Activated T-helper 2 cell treated with anti-CD3 and anti-CD28 coated beads, Interferon-gamma antibody, Interleukin-2, Interleukin-4, amounts not matched to agents 10 μg/mL and 5 μg/mL and 100 μg/mL, durations not matched to agents 14 hours and 24 hours and 36 hours (primary cell): ENCODE measurements at regions not wholly inside any gene's neighbourhood (a gene's known extent, or its start where the extent isn't known, plus 50 kb on each side); places are given as distances from the start of the nearest gene placed in this dataset.

Experiments
- DNase-seq: peaks from one replicate; pipeline ENCODE4 v3.0.0; 2021; ENCODE audit warnings: low spot score
- H3K27ac Mint-ChIP-seq: one replicate; pipeline ENCODE4 v1.8.0; 2021; ENCODE audit warnings: mixed read lengths
- H3K27me3 Mint-ChIP-seq: one replicate; pipeline ENCODE4 v1.8.0; 2021; ENCODE audit warnings: low read depth, mixed read lengths
- H3K36me3 Mint-ChIP-seq: one replicate; pipeline ENCODE4 v1.8.0; 2021; ENCODE audit warnings: low read depth, mixed read lengths
- H3K4me1 Mint-ChIP-seq: one replicate; pipeline ENCODE4 v1.8.0; 2021; ENCODE audit warnings: low read depth, mixed read lengths
- H3K4me3 Mint-ChIP-seq: one replicate; pipeline ENCODE4 v1.8.0; 2021; ENCODE audit warnings: low read depth, mild to moderate bottlenecking, moderate library complexity, mixed read lengths
- H3K9me3 Mint-ChIP-seq: one replicate; pipeline ENCODE4 v1.8.0; 2021; ENCODE audit warnings: mixed read lengths
- intact Hi-C: fragments of 100-400 bp; cut with micrococcal nuclease; formaldehyde crosslinking; loops from one replicate; pipeline ENCODE4 v1.15.1; 2023

DNA sequence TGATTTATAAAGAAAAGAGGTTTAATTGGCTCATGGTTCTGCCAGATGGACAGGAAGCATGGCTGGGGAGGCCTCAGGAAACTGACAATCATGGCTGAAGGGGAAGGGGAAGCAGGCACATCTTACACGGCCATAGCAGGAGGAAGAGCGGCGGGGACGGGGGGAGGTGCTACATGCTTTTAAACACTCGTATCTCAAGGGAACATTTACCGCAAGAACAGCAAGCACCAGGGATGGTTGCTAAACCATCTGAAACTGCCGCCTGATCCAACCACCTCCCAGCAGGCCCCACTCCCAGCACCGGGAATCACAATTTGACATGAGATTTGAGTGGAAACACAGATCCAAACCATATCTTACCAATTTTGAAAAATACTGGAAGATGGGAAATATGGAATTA is 362.8 kb downstream of the FBXO15 start:
- Mint-ChIP-seq H3K27me3 (no peaks in the 10 kb centered on the region), H3K36me3 (no peaks in the 10 kb centered on the region), H3K9me3 (no peaks in the 10 kb centered on the region), H3K4me1 (no peaks in the 10 kb centered on the region), H3K4me3 (no peak overlapping the region), H3K27ac (no peak overlapping the region)
- DNase-seq: no peak
- intact Hi-C loops: no loop called here

DNA sequence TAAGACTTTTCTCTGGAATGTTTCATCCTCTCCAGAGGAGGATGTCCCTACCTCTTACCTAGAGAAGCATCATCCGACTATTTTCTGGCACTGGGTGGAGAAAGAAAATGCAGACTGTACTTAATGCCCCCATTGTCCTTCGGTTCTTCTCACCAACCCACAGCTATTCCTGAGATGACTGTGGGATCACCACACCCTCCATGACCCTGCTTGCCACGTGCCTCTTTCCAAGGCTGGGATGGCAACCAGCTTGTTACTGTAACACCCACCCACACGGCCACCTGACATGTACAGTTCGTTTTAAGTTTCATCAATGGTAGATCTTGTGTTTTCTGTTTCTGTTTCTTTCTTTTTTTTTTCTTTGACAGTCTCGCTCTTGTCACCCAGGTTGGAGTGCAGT is 365.2 kb downstream of the FBXO15 start:
- Mint-ChIP-seq H3K9me3 (no peaks in the 10 kb centered on the region), H3K4me3 (no peak overlapping the region), H3K36me3 (no peaks in the 10 kb centered on the region), H3K27ac (no peak overlapping the region), H3K4me1 (no peaks in the 10 kb centered on the region), H3K27me3 (no peaks in the 10 kb centered on the region)
- intact Hi-C loops: no loop called here
- DNase-seq: no peak

DNA sequence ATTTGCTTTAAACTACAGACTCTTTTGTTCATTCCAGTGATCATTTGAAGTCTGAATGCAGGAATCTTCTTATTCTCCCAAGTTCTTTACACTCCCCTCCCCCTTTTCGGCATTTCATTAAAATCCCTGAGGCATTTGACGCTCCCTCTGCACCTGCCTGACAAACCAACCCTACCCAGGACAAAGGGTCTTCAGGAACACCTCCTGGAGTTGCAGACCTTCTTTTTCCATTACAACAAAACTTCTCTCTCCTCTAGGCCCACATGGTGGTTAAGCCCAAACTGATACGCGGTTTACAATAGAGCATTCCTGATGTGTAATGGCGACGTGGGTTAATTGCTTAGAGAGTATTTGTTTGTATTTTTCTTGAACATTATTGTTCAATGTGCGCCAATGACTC is 367.4 kb downstream of the FBXO15 start:
- no peak for DNase-seq
- intact Hi-C loops: no loop called here
- Mint-ChIP-seq H3K9me3 (no peaks in the 10 kb centered on the region), H3K27me3 (no peaks in the 10 kb centered on the region), H3K27ac (no peak overlapping the region), H3K4me3 (no peak overlapping the region), H3K4me1 (no peaks in the 10 kb centered on the region), H3K36me3 (no peaks in the 10 kb centered on the region)

DNA sequence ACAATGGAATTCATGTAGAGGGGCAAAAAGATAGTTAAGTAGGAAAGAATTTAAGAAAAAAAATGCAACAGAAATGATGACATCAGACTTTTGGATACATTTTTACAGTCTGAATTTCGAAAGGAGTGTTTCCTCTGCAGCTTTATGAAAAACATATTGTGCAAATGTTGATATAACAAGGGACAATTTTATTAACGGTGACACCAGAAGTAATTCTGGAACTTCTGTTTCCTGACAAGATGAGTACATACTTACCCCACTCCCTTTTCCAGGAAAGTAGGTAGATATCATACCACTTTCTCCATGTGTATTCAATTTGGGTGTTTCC is 369.6 kb downstream of the FBXO15 start:
- H3K27ac Mint-ChIP-seq: no peak overlapping the region
- H3K4me1 Mint-ChIP-seq: no peaks in the 10 kb centered on the region
- H3K9me3 Mint-ChIP-seq: no peaks in the 10 kb centered on the region
- no peaks in the 10 kb centered on the region for H3K27me3 Mint-ChIP-seq
- intact Hi-C loops: no loop called here
- no peak overlapping the region for H3K4me3 Mint-ChIP-seq
- no peaks in the 10 kb centered on the region for H3K36me3 Mint-ChIP-seq
- DNase-seq: no peak

DNA sequence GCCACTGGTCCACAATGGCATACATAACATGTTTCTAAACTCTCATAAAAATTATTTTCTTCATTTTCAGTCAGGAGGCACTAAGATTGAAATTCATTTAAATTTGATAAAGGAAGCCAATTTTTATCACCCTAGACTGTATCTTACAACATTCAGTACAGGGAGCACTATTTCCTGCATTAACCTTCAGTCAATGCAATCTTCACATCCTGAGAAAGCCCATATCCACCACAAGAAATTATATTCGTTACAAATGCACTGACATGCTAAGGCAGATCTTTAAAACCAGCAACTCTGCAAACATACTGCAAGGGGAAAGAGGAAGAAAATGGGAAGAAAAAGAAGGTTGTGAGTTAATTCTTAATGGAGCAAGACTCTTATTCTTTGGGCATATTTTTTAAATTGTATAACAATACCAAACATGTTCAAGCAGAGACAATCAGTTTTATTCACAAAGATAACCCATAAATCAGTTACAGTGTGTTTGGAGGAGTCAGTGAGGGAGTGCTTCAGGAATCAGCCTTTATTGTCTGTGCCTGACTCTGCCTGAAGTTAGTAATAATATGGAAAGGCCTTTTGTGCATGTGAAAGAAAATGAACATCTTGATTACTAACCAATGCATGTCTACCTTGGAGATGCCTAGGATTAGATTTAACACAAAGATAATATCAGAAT is 370.1 kb downstream of the FBXO15 start:
- no peaks in the 10 kb centered on the region for H3K9me3 Mint-ChIP-seq
- H3K36me3 Mint-ChIP-seq: no peaks in the 10 kb centered on the region
- H3K27me3 Mint-ChIP-seq: no peaks in the 10 kb centered on the region
- no peak overlapping the region for H3K27ac Mint-ChIP-seq
- no peak for DNase-seq
- intact Hi-C loops: no loop called here
- no peak overlapping the region for H3K4me3 Mint-ChIP-seq
- no peaks in the 10 kb centered on the region for H3K4me1 Mint-ChIP-seq

DNA sequence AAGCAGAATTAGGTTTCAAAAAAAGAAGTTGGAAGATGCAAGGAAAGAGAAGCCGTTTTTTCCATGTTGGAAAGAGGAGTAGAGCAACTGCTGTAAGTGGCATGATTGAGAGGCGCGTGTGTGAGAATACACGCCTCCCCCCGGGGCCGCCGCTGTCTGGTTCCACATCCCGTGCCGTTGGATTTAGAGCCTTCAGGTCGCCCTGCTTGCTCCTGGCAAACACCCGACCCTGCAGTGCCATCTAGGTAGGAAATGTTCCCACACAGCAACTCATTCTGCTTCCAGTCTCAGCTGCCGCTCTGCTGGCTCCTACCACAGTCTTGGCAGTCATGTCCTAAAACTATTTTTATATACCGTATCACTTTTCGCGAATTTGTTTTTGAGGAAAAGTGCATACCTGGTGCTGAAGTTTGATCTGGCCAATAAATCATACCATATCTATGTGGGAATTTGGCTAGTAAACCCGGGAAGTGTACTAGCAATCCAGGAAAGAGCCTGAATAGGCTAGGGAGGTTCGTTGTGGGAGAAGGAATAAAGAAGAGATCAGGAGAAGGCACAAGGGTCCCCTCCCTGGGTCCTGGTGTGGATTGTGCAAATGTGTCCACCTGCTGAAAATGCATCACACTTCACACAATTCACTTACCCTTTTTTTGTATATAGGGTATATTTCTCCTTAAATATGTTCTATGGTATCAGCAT is 372.7 kb downstream of the FBXO15 start:
- intact Hi-C loops: no loop called here
- no peak for DNase-seq
- H3K4me3 Mint-ChIP-seq: no peak overlapping the region

DNA sequence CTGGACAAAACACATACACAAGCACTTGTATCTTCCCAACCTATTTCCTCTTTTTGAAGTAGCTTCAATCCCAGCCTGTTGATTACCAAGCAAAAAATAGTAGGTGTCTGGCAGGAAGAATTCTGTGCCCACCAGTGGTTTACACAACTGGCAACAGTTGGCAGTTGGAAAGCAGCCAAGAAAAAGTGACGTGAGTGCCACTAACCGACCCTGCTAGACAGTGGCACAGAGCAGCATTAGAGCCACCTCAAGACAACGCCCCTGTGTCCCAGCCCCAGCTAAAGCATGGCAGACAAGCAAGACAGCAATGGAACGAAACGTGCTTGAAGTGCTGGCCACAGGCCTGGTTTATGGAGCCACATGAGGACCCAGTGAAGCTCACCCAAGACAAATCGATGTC is 379.6 kb downstream of the FBXO15 start:
- H3K9me3 Mint-ChIP-seq: no peaks in the 10 kb centered on the region
- intact Hi-C loops: no loop called here
- peaks cover 7% of the 10 kb centered on the region for H3K27me3 Mint-ChIP-seq
- H3K27ac Mint-ChIP-seq: no peak overlapping the region
- H3K4me1 Mint-ChIP-seq: no peaks in the 10 kb centered on the region
- DNase-seq: no peak
- no peak overlapping the region for H3K4me3 Mint-ChIP-seq
- H3K36me3 Mint-ChIP-seq: no peaks in the 10 kb centered on the region

More for the DNA sequence above, 372.7 kb downstream of the FBXO15 start:
- Mint-ChIP-seq H3K4me1 (no peaks in the 10 kb centered on the region), H3K27me3 (no peaks in the 10 kb centered on the region), H3K27ac (no peak overlapping the region), H3K9me3 (no peaks in the 10 kb centered on the region), H3K36me3 (no peaks in the 10 kb centered on the region)

DNA sequence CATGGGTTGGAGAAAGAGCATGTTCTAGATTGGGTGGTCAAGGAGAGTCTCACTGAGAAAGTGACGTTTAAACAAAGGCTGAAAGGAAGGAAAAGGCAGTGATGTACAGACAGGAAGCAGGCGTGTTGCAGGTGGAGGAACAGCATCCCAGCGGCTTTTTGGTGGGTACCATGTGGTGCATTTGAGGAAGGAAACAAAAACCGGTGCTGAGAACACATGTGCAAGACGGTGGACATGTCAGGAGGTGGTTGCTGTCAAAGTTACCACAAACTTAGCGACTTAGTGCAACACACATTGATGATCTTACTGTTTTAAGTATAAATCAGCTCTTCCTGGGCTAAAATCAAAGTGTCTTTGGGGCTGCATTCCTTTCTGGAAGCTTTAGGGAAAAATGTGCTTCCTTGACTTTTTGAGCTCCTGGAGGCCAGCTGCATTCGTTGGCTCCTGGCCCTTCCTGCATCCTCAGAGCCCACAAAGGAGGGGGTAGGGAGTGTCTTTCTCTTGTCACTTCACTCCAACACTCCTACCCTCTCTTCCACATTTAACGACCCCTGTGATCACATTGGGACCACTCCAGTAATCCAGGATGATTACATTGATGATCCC is 380.6 kb downstream of the FBXO15 start:
- H3K4me1 Mint-ChIP-seq: no peaks in the 10 kb centered on the region
- H3K9me3 Mint-ChIP-seq: no peaks in the 10 kb centered on the region
- intact Hi-C loops: no loop called here
- no peak overlapping the region for H3K4me3 Mint-ChIP-seq
- peaks cover 7% of the 10 kb centered on the region for H3K27me3 Mint-ChIP-seq
- H3K36me3 Mint-ChIP-seq: no peaks in the 10 kb centered on the region
- DNase-seq: no peak
- H3K27ac Mint-ChIP-seq: no peak overlapping the region

DNA sequence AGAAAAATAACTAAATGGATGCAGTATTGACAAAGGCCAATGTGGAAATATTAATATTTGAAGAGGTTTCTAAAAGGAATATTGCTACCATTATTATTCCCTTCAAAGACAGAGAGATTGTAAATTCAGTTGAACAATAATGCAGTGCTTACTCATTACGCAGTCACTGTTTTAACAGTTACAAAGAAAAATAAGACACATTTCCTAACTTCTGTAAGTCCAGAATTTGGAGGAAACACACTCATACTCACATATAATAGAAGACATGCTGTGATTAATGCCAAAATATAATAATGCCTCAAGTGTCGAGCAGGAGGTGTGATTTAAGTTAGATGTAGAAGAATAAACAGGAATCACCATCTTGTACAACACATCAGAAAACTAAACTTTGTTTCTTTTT is 389.2 kb downstream of the FBXO15 start:
- Mint-ChIP-seq H3K9me3 (no peaks in the 10 kb centered on the region), H3K4me1 (no peaks in the 10 kb centered on the region), H3K27me3 (no peaks in the 10 kb centered on the region), H3K4me3 (no peak overlapping the region), H3K27ac (no peak overlapping the region), H3K36me3 (no peaks in the 10 kb centered on the region)
- no peak for DNase-seq
- intact Hi-C loops: no loop called here

DNA sequence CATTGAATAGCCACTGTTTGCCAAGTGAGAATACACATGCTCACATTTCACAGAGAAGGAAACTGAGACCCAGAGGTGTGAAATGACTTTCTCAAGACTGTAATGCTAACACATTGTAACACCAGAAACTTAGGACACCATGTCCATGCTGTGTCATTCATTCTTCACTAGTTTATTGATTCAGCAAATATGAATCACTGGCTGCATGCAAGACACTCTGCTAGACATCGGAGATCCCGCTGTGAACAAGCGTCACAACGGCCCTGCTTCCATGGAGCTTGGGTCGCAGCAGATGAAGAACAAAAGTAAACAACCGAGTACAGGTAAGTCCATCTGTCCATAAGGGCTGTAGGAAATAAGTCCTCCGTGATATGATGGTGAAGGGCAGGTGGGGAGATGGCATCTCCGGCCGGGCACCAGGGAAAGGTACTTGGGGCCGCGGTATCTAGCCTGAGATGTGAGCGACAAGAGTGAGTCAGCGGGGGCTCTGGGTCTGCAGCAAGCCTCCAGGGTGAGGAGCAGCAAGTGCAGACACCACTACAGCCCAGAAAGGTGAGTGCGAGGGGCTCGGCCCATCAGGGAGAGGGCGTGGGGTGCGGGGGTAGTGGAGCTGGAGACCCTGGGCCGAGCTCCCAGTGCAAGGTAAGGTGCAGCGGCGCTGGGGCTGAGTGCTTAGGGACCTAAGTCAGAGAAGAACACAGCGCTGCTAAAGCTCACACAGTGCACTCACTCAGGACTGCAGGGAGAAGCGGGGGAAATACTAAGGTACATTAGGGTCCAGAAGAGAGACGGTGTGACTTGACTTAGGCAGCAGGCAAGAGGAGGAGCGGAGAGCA is 391.2 kb downstream of the FBXO15 start:
- H3K36me3 Mint-ChIP-seq: no peaks in the 10 kb centered on the region
- no peak overlapping the region for H3K27ac Mint-ChIP-seq

DNA sequence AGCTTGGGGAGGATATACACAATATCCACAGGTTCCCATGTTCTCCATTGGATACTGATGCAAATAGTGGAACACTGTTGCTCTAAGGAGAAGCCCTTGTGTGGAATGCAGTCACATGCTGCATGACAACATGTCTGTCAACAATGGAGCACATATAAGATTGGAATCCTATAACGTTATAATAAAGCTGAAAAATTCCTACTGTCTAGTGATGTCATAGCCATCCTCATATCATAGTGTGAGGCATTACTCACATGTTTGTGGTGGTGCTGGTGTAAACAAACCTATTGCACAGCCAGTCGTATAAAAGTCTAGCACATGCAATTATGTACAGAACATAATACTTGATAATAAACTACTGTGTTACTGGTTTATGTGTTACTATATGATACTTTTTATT is 394.7 kb downstream of the FBXO15 start:
- no peaks in the 10 kb centered on the region for H3K27me3 Mint-ChIP-seq
- H3K27ac Mint-ChIP-seq: no peak overlapping the region
- H3K4me3 Mint-ChIP-seq: no peak overlapping the region
- DNase-seq: no peak
- intact Hi-C loops: no loop called here
- no peaks in the 10 kb centered on the region for H3K9me3 Mint-ChIP-seq
- H3K4me1 Mint-ChIP-seq: no peaks in the 10 kb centered on the region
- no peaks in the 10 kb centered on the region for H3K36me3 Mint-ChIP-seq

More for the DNA sequence above, 391.2 kb downstream of the FBXO15 start:
- DNase-seq: no peak
- Mint-ChIP-seq H3K4me3 (no peak overlapping the region), H3K27me3 (no peaks in the 10 kb centered on the region), H3K9me3 (no peaks in the 10 kb centered on the region), H3K4me1 (no peaks in the 10 kb centered on the region)
- intact Hi-C loops: no loop called here

DNA sequence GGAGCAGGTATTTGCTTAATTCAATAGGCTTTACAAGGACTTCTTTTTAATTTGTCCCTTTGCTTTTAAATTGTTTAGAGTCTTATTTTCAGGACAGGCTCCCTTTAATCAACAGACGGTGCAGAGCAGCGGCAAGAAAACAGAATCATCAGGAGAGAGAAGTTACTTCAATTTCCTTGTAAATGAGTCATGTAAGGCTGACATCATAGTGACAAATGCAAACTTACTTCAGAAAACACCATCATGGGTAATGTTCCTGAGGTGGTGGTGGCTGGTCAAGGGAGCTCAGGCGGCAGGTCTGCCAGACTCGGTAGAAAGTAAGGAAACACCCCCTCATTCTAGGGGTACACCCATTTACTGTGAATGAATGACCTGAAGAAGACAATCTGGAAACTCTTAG is 395.1 kb downstream of the FBXO15 start:
- Mint-ChIP-seq H3K4me1 (no peaks in the 10 kb centered on the region), H3K9me3 (no peaks in the 10 kb centered on the region), H3K27ac (no peak overlapping the region), H3K4me3 (no peak overlapping the region), H3K36me3 (no peaks in the 10 kb centered on the region), H3K27me3 (no peaks in the 10 kb centered on the region)
- intact Hi-C loops: no loop called here
- DNase-seq: no peak

DNA sequence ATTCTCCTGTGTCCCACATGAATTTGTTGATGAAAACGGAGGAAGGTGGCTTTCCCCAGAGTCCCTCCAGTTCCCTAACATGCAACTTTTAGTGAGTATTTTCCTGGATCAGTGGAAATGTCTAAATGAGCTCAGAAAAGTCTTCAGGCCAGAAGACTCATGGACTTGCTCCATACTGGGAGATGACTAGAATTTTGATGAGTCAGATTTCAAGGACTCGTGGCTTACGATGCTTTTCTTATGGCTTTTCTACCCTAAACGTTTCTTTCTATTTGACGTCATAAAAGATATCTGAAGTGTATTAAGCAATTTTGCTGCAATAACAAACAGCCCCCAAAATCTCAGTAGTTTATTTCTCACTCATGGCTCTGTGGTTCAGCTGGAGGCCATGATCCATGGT is 397.6 kb downstream of the FBXO15 start:
- DNase-seq: no peak
- intact Hi-C loops: no loop called here
- no peak overlapping the region for H3K27ac Mint-ChIP-seq
- H3K4me1 Mint-ChIP-seq: no peaks in the 10 kb centered on the region
- H3K27me3 Mint-ChIP-seq: no peaks in the 10 kb centered on the region
- no peaks in the 10 kb centered on the region for H3K36me3 Mint-ChIP-seq
- H3K9me3 Mint-ChIP-seq: no peaks in the 10 kb centered on the region
- H3K4me3 Mint-ChIP-seq: no peak overlapping the region
